ENCODE measurements at regions not wholly inside any gene's neighbourhood (a gene's known extent, or its start where the extent isn't known, plus 50 kb on each side); places are given as distances from the start of the nearest gene placed in this dataset.
"Not testable (repeated sequence)": the region's sequence is repeated elsewhere in the genome, so short reads cannot be mapped to it uniquely, and the experiment has no call there.

DNA sequence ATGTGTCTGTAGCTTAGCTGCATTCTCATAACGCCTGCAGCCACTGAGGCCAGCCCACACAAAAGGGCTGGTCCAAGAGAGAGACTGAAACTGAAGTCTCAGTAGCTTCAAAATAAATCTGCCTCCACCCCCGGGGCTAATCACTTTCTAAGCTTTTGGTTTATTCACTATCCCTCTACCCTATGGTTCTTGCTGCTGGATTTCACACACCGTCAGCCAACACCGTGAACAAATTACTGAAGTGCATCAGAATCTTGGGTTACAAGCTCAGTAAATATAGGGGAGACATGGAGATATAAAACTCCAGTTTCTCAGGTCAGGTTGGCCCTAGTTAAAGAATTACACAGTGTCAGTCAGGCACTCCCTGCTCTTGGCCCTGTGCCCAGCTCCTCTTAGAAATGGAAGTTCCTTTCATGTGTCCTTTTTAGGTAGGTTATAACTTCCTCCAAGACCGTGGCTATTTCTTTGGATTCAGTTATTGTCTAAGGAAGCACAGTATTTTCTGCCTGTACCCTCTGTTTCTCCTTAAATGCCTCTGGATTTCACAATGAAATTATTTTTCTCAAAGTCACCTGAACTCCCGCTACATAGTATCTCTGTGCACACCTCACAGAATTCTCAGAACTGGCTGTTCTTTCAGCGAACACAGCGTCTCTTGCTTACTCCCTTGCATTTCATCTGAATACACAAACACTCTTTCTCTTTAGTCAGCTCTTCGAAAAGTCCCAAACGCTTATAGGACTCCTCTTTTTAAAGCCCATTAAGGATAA is 112.5 kb downstream of the FAM174A start:
- no peak for DNase-seq (ENCODE audit: low read depth, low spot score)
- ChIA-PET CTCF (no interaction called here), POLR2A (no interaction called here)
- TF ChIP-seq, protein P1, sequence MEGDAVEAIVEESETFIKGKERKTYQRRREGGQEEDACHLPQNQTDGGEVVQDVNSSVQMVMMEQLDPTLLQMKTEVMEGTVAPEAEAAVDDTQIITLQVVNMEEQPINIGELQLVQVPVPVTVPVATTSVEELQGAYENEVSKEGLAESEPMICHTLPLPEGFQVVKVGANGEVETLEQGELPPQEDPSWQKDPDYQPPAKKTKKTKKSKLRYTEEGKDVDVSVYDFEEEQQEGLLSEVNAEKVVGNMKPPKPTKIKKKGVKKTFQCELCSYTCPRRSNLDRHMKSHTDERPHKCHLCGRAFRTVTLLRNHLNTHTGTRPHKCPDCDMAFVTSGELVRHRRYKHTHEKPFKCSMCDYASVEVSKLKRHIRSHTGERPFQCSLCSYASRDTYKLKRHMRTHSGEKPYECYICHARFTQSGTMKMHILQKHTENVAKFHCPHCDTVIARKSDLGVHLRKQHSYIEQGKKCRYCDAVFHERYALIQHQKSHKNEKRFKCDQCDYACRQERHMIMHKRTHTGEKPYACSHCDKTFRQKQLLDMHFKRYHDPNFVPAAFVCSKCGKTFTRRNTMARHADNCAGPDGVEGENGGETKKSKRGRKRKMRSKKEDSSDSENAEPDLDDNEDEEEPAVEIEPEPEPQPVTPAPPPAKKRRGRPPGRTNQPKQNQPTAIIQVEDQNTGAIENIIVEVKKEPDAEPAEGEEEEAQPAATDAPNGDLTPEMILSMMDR (IDR thresholded peaks at IDR 0.05; ENCODE audit: insufficient read depth, low read length, missing control alignments): no peak
- H3K4me3 ChIP-seq (ENCODE audit: low read depth, low read length): no peak overlapping the region

- ChIA-PET POLR2A (no interaction called here), CTCF (no interaction called here)
- TF ChIP-seq, protein P1 (IDR thresholded peaks at IDR 0.05; ENCODE audit: insufficient read depth, low read length, missing control alignments): no peak
- no peak overlapping the region for H3K4me3 ChIP-seq (ENCODE audit: low read depth, low read length)
- no peak for DNase-seq (ENCODE audit: low read depth, low spot score)
Measured at GRCh38 chr5:100654895-100655294, 119.7 kb downstream of the FAM174A start.

DNA sequence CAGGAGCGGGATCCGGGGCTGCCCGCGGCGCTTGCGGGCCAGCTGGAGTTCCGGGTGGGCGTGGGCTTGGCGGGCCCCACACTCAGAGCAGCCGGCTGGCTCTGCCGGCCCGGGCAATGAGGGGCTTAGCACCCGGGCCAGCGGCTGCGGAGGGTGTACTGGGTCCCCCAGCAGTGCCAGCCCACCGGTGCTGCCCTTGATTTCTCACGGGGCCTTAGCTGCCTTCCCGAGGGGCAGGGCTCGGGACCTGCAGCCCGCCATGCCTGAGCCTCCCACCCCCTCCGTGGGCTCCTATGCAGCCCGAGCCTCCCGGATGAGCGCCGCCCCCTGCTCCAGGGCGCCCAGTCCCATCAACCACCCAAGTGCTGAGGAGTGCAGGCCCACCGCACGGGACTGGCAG is 121.6 kb downstream of the FAM174A start:
- CTCF ChIA-PET; POLR2A ChIA-PET; DNase-seq (ENCODE audit: low read depth, low spot score); H3K4me3 ChIP-seq (ENCODE audit: low read depth, low read length): not testable (repeated sequence)

GRCh38 chr5:100659080-100659795 is 124.1 kb downstream of the FAM174A start:
- CTCF ChIA-PET: no interaction called here
- TF ChIP-seq, protein P1 (IDR thresholded peaks at IDR 0.05; ENCODE audit: insufficient read depth, low read length, missing control alignments): no peak
- POLR2A ChIA-PET: no interaction called here
- DNase-seq (ENCODE audit: low read depth, low spot score): no peak
- no peak overlapping the region for H3K4me3 ChIP-seq (ENCODE audit: low read depth, low read length)

DNA sequence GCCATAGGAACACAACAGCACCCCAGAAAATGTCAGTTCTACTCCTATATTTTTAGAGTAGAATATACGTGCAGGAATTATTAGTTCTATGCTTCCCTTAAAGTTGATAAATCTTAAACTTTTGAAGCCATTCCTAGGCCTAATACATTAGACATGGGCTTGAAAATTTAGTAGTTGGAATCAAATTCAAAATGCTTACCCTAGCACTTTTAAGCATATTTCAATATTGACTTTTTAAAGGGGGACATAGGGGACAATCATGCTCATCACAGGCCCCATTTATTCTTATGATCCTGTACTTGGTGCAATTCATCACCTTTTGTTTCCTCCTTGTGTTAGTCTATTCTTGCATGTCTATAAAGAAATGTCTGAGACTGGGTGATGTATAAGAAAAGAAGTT is 129.0 kb downstream of the FAM174A start:
- TF ChIP-seq, protein P1 (IDR thresholded peaks at IDR 0.05; ENCODE audit: insufficient read depth, low read length, missing control alignments): no peak
- ChIA-PET POLR2A (no interaction called here), CTCF (no interaction called here)
- no peak overlapping the region for H3K4me3 ChIP-seq (ENCODE audit: low read depth, low read length)
- no peak for DNase-seq (ENCODE audit: low read depth, low spot score)

- no peak overlapping the region for H3K4me3 ChIP-seq (ENCODE audit: low read depth, low read length)
- ChIA-PET CTCF (no interaction called here), POLR2A (no interaction called here)
- TF ChIP-seq, protein P1 (IDR thresholded peaks at IDR 0.05; ENCODE audit: insufficient read depth, low read length, missing control alignments): no peak
- DNase-seq (ENCODE audit: low read depth, low spot score): no peak
Measured at GRCh38 chr5:100667161-100667630, 132.0 kb downstream of the FAM174A start.
